ENCODE measurements at regions not wholly inside any gene's neighbourhood (a gene's known extent, or its start where the extent isn't known, plus 50 kb on each side); places are given as distances from the start of the nearest gene placed in this dataset.

GRCh38 chr6:54992789-54993188 lies 146.2 kb downstream of the FAM83B start:
- TF ChIP-seq CTCF (IDR thresholded peaks at IDR 0.05) (peak; percentile 35; the same call in 1 of the 2 replicates), POLR2AphosphoS5 (IDR thresholded peaks at IDR 0.05; ENCODE audit: low read depth, low read length) (no peak), SIN3A (IDR thresholded peaks at IDR 0.05; ENCODE audit: borderline replicate concordance, insufficient read depth, low read depth, low read length) (no peak), REST (IDR thresholded peaks at IDR 0.05; ENCODE audit: insufficient read depth in 1 of 2, low read depth in 2 of 2, low read length in 1 of 2) (no peak), TCF7L2 (IDR thresholded peaks at IDR 0.05; ENCODE audit: low read depth, low read length) (no peak)

Data from Panc1 (cell line).